ENCODE measurements at regions not wholly inside any gene's neighbourhood (a gene's known extent, or its start where the extent isn't known, plus 50 kb on each side); places are given as distances from the start of the nearest gene placed in this dataset.

DNA sequence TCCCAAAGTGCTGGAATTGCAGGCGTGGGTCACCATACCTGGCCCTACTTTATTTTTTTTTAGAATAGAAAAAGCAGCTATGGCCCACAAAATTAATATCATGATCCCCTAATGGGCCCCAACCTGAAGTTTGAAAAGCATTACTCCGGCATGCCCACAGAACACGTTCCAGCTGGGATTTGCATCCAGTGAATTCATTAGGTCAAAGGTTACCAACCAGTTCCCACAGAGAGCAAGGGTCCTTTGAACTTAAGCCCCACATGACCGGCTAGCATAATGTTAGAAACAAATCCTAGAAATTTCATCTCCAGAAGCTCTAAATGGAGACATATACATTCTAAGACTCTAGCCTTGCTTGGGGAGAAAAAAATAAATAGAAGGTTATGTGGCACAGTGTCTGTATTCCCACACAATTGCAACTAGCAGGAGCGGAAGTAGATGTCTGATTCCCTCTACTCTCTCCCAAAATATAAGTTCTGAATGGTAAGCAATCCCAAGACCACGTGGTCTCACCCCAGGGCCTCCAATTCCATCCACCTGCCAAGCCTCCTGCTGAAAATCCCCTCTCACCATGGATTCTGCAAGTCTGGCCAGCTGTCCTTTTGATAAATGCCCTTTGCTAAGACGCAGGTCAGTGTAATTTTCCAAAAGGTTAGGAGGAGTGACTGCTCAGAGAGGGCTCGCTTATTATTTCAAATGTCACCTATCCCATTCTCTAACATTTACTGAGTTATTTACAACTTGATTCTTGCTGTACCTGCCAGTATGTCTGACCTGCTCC, 395.8 kb downstream of the NPIPA8 start:
- TF ChIP-seq, protein P1, sequence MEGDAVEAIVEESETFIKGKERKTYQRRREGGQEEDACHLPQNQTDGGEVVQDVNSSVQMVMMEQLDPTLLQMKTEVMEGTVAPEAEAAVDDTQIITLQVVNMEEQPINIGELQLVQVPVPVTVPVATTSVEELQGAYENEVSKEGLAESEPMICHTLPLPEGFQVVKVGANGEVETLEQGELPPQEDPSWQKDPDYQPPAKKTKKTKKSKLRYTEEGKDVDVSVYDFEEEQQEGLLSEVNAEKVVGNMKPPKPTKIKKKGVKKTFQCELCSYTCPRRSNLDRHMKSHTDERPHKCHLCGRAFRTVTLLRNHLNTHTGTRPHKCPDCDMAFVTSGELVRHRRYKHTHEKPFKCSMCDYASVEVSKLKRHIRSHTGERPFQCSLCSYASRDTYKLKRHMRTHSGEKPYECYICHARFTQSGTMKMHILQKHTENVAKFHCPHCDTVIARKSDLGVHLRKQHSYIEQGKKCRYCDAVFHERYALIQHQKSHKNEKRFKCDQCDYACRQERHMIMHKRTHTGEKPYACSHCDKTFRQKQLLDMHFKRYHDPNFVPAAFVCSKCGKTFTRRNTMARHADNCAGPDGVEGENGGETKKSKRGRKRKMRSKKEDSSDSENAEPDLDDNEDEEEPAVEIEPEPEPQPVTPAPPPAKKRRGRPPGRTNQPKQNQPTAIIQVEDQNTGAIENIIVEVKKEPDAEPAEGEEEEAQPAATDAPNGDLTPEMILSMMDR (conservative IDR thresholded peaks at IDR 0.05; ENCODE audit: low read depth, low read length), result no peak
- no peak for DNase-seq (ENCODE audit: low read depth)

DNA sequence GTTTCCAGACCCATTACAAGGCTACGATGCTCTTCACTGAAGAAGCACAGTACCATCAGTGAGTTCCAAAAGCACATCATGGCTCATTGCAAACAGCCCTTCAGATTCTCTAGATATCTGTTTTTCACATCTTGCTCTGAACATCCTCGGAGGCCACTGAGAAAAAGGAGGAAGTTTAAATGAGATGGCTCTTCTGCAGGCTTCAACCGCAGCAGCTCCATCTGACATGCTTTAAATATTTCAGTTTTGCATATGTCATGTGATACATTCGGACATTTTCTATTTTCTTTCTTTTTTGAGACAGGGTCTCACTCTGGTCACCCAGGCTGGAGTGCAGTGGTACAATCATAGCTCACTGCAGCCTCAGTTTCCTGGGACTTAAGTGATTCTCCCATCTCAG, 396.8 kb downstream of the NPIPA8 start:
- DNase-seq (ENCODE audit: low read depth), result no peak
- H3K4me3 ChIP-seq (ENCODE audit: low read length), result no peak overlapping the region
- TF ChIP-seq, protein P1 (conservative IDR thresholded peaks at IDR 0.05; ENCODE audit: low read depth, low read length), result no peak

More for the DNA sequence above, 395.8 kb downstream of the NPIPA8 start:
- H3K4me3 ChIP-seq (ENCODE audit: low read length), result no peak overlapping the region

DNA sequence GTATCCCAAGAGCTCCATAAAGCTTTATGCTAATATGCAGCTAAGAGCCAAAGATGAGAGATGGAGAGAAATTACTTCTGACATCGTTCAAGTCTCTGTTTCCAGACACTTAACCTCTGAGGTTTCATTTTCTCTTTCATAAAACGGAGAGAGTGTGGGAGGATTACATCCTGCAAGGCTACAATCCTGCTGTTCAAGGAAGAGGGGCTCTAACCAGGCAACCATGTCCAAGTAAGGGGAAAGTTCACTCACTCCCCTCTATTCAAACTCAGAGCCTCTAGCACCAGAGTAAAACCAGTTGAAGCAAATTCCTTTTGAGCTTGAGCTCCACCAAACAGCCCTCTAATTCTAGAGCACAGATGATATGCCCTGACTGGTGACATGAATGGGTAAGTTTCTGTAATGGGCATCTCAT, 397.4 kb downstream of the NPIPA8 start:
- TF ChIP-seq, protein P1 (conservative IDR thresholded peaks at IDR 0.05; ENCODE audit: low read depth, low read length), result no peak

GRCh38 chr16:17938546-17938945, 398.0 kb downstream of the NPIPA8 start:
- no peak overlapping the region for H3K4me3 ChIP-seq (ENCODE audit: low read length)
- TF ChIP-seq, protein P1 (conservative IDR thresholded peaks at IDR 0.05; ENCODE audit: low read depth, low read length), result no peak
- no peak for DNase-seq (ENCODE audit: low read depth)

More for the DNA sequence above, 397.4 kb downstream of the NPIPA8 start:
- H3K4me3 ChIP-seq (ENCODE audit: low read length), result no peak overlapping the region
- no peak for DNase-seq (ENCODE audit: low read depth)

DNA sequence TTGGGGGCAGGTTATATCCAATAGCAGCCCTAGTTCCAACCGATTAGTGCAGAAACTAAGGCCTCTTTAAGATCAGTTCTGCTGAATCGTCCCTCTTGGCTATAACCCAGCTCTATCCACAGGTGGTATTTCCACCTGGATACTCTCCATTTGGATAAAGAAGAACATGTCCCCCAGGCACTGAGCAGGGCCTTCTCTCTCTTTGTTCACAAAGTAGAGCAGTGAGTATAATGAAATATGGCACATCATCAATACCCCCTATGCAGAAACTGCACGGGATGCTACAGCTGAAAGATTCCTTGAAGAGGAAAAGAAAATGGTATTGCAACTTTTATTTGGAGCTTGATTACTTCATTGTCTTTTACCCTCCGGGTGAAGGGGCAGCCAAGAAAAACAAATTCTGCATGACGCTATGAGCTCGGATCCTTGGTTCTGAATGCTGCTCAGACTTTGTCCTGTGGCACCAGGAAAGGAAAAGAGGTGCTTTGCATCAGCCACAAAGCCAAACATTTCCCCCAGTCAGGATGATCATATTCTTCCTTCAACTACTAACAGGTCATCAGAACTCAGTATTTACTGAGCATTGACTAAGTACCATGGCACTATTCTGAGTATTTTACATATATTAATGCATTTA, 399.7 kb downstream of the NPIPA8 start:
- no peak for DNase-seq (ENCODE audit: low read depth)
- TF ChIP-seq, protein P1 (conservative IDR thresholded peaks at IDR 0.05; ENCODE audit: low read depth, low read length), result no peak
- no peak overlapping the region for H3K4me3 ChIP-seq (ENCODE audit: low read length)

- TF ChIP-seq, protein P1 (conservative IDR thresholded peaks at IDR 0.05; ENCODE audit: low read depth, low read length), result no peak
- no peak overlapping the region for H3K4me3 ChIP-seq (ENCODE audit: low read length)
- DNase-seq (ENCODE audit: low read depth), result no peak
These were observed 406.3 kb downstream of the NPIPA8 start for GRCh38 chr16:17930280-17930679.
